ENCODE measurements at regions not wholly inside any gene's neighbourhood (a gene's known extent, or its start where the extent isn't known, plus 50 kb on each side); places are given as distances from the start of the nearest gene placed in this dataset.

DNA sequence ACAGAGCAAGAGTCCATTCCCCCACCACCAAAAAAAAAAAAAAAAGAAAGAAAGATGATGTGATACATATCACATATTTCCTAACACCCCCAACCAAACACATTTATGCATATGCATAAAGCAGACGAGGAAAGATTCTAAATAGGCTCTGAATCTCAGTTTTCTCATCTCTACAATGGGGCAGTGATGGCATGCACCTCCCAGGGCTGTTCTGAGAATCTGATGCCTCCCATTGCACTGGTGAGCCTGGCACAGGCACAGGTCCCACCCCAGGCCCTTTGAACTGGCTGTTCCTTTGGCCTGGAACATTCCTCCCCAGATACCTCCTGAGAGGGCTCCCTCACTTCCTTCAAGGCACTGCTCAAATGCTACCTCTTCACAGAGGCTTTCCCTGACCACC is 116.5 kb downstream of the C9orf50 start:
- no peak for DNase-seq (ENCODE audit: low spot score)
- H3K27ac ChIP-seq (ENCODE audit: poor library complexity, severe bottlenecking) = no peak overlapping the region

DNA sequence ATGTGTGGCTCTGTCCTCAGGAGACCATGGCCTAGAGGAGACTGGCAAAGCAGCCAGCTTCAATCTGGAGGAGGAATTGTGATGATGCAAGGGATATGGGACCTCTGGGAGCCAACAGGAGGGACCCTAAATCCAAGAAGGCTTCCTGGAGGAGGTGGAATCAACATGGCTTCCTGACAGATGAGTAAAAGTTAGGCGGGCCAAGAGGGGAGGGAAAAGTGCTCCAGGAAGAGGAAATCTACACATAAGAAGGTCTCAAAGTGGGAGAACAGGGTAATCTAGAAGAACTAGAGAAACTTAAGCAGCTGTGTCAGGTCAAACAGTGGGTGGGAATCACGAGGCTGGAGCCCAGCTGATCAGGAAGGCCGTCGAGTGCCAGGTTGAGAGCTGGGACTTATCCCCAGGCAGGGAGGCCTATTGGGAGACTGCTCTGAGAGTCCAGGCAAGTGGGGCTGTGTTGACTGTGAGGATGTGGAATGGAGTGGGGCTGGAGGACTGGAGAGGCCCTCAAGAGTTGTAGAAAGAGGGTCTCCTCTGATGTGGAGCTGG is 119.1 kb downstream of the C9orf50 start:
- no peak for TF ChIP-seq CTCF (IDR thresholded peaks at IDR 0.05; ENCODE audit: poor library complexity, severe bottlenecking)
- no peaks in the 10 kb centered on the region for H3K36me3 ChIP-seq (ENCODE audit: low read depth)
- H3K4me3 ChIP-seq (ENCODE audit: severe bottlenecking) = no peak overlapping the region
- H3K4me1 ChIP-seq (ENCODE audit: insufficient read depth, poor library complexity, severe bottlenecking) = no peaks in the 10 kb centered on the region
- no peaks in the 10 kb centered on the region for H3K9me3 ChIP-seq (ENCODE audit: severe bottlenecking)
- no peak overlapping the region for H3K27ac ChIP-seq (ENCODE audit: poor library complexity, severe bottlenecking)
- DNase-seq (ENCODE audit: low spot score) = no peak
- no peaks in the 10 kb centered on the region for H3K27me3 ChIP-seq (ENCODE audit: insufficient read depth, poor library complexity, severe bottlenecking)
- ATAC-seq (ENCODE audit: low read depth) = no peak

More for the DNA sequence above, 116.5 kb downstream of the C9orf50 start:
- no peaks in the 10 kb centered on the region for H3K4me1 ChIP-seq (ENCODE audit: insufficient read depth, poor library complexity, severe bottlenecking)
- H3K27me3 ChIP-seq (ENCODE audit: insufficient read depth, poor library complexity, severe bottlenecking) = no peaks in the 10 kb centered on the region
- H3K36me3 ChIP-seq (ENCODE audit: low read depth) = no peaks in the 10 kb centered on the region
- ATAC-seq (ENCODE audit: low read depth) = 0 out of 3 replicates have a peak, but pooled peaks have one; percentile 4
- TF ChIP-seq CTCF (IDR thresholded peaks at IDR 0.05; ENCODE audit: poor library complexity, severe bottlenecking) = no peak
- H3K9me3 ChIP-seq (ENCODE audit: severe bottlenecking) = no peaks in the 10 kb centered on the region
- H3K4me3 ChIP-seq (ENCODE audit: severe bottlenecking) = no peak overlapping the region

GRCh38 chr9:129500863-129501770 is 119.8 kb downstream of the C9orf50 start:
- no peak overlapping the region for H3K4me3 ChIP-seq (ENCODE audit: severe bottlenecking)
- no peaks in the 10 kb centered on the region for H3K9me3 ChIP-seq (ENCODE audit: severe bottlenecking)
- no peaks in the 10 kb centered on the region for H3K27me3 ChIP-seq (ENCODE audit: insufficient read depth, poor library complexity, severe bottlenecking)
- no peak for DNase-seq (ENCODE audit: low spot score)
- no peak overlapping the region for H3K27ac ChIP-seq (ENCODE audit: poor library complexity, severe bottlenecking)
- H3K36me3 ChIP-seq (ENCODE audit: low read depth) = no peaks in the 10 kb centered on the region
- no peak for ATAC-seq (ENCODE audit: low read depth)
- no peaks in the 10 kb centered on the region for H3K4me1 ChIP-seq (ENCODE audit: insufficient read depth, poor library complexity, severe bottlenecking)
- TF ChIP-seq CTCF (IDR thresholded peaks at IDR 0.05; ENCODE audit: poor library complexity, severe bottlenecking) = no peak

DNA sequence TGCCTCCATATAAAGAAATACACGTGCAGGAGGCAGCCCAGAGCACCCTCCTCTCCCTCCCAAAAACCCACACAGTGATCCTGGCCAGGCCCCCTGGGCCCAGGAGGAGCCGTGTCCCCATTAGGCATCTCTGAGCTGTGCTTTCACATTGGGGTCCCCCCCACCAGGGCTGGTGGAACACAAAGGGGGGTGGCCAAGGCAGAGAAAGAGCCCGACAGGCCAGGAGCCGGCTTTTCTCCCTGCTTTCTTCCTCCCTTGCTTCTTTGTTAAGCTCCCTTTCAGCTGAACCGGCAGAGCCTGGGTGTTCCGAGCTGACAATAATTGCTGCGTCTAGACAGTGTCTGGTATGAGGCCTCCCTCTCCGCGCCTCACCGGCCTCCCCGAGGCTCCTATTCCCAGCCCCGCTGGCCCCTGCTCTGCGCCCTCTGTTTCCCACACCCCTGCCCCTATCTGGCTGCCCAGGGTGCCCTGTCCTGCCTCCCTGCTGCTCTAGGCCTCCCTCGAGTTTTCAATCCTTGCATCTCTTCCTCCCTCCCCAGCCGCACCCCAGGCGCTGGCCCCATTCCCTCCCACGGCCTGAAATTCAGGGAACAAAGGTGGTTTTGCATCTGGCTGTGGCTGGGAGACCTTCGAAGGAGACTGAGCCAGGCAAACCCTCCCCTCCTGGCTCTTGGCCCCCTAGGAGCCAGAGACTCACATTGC is 120.6 kb downstream of the C9orf50 start:
- no peak for TF ChIP-seq CTCF (IDR thresholded peaks at IDR 0.05; ENCODE audit: poor library complexity, severe bottlenecking)
- H3K27ac ChIP-seq (ENCODE audit: poor library complexity, severe bottlenecking) = no peak overlapping the region
- no peaks in the 10 kb centered on the region for H3K27me3 ChIP-seq (ENCODE audit: insufficient read depth, poor library complexity, severe bottlenecking)
- H3K9me3 ChIP-seq (ENCODE audit: severe bottlenecking) = no peaks in the 10 kb centered on the region
- no peaks in the 10 kb centered on the region for H3K36me3 ChIP-seq (ENCODE audit: low read depth)
- H3K4me1 ChIP-seq (ENCODE audit: insufficient read depth, poor library complexity, severe bottlenecking) = peaks cover 5% of the 10 kb centered on the region
- H3K4me3 ChIP-seq (ENCODE audit: severe bottlenecking) = no peak overlapping the region
- no peak for DNase-seq (ENCODE audit: low spot score)
- no peak for ATAC-seq (ENCODE audit: low read depth)

All from RWPE2 (cell line).